A673 (cell line): ENCODE measurements at regions not wholly inside any gene's neighbourhood (a gene's known extent, or its start where the extent isn't known, plus 50 kb on each side); places are given as distances from the start of the nearest gene placed in this dataset.

ENCODE experiments used
- BruUV-seq: library from RNA; stranded (reverse); fragments of 400-500 nt; replicated peaks from 2 replicates; lab custom pipeline; 2021; lab: Mats Ljungman, UMichigan
- CTCF ChIA-PET: fragments of 300-600 bp; sonication (Branson Sonifier 250); formaldehyde crosslinking; loops from one replicate; lab custom pipeline; 2022; ENCODE audit warnings: antibody characterized with exemption; lab: Charles Lee
- POLR2A ChIA-PET: fragments of 300-600 bp; sonication (Branson Sonifier 250); formaldehyde crosslinking; loops from one replicate; lab custom pipeline; 2022; ENCODE audit warnings: antibody characterized with exemption; ENCODE audit not compliant: low non-redundant PET; lab: Charles Lee
- DNase-seq: peaks from one replicate; pipeline ENCODE4 v3.0.0-alpha.2; 2015; ENCODE audit warnings: low spot score
- H3K27ac ChIP-seq: fragments of 200-600 bp; sonication (generic); 2 replicates; pipeline ENCODE4 v1.5.1; 2016; ENCODE audit warnings: mixed run types, low read depth, mild to moderate bottlenecking, mixed read lengths, antibody characterized with exemption, low read length; ENCODE audit not compliant: poor library complexity, severe bottlenecking
- H3K27me3 ChIP-seq: fragments of 200-600 bp; sonication (generic); replicated peaks from 2 replicates; pipeline ENCODE4 v1.6.1; 2017; ENCODE audit warnings: mixed run types, low read depth, mild to moderate bottlenecking, mixed read lengths, antibody characterized with exemption, low read length; ENCODE audit not compliant: insufficient read depth, poor library complexity
- H3K36me3 ChIP-seq: fragments of 200-600 bp; sonication (generic); 2 replicates; pipeline ENCODE4 v1.6.1; 2016; ENCODE audit warnings: mixed run types, mild to moderate bottlenecking, mixed read lengths, antibody characterized with exemption, low read length; ENCODE audit not compliant: insufficient read depth, poor library complexity, severe bottlenecking
- H3K4me1 ChIP-seq: fragments of 200-600 bp; sonication (generic); 2 replicates; pipeline ENCODE4 v1.6.1; 2017; ENCODE audit warnings: mixed run types, mild to moderate bottlenecking, mixed read lengths, antibody characterized with exemption, low read length; ENCODE audit not compliant: insufficient read depth, poor library complexity, severe bottlenecking
- H3K4me3 ChIP-seq: fragments of 200-600 bp; sonication (generic); 2 replicates; pipeline ENCODE4 v1.5.1; 2016; ENCODE audit warnings: low read depth, mixed run types, mild to moderate bottlenecking, mixed read lengths, low read length; ENCODE audit not compliant: poor library complexity, severe bottlenecking
- H3K9me3 ChIP-seq: fragments of 200-600 bp; sonication (generic); 2 replicates; pipeline ENCODE4 v1.6.1; 2016; ENCODE audit warnings: mixed run types, low read depth, mild to moderate bottlenecking, mixed read lengths, antibody characterized with exemption, low read length; ENCODE audit not compliant: poor library complexity, severe bottlenecking
- CTCF ChIP-seq: fragments of 300-800, 200-600 bp; sonication (generic); conservative IDR thresholded peaks from 2 replicates; pipeline ENCODE4 v1.5.1; 2017; ENCODE audit warnings: low read depth, mild to moderate bottlenecking, antibody characterized with exemption, low read length, moderate library complexity, mixed read lengths
- EZH2 ChIP-seq: fragments of 200-600 bp; sonication (generic); IDR thresholded peaks from 2 replicates; pipeline ENCODE4 v1.6.1; 2017; ENCODE audit warnings: borderline replicate concordance, low read depth, mild to moderate bottlenecking, mixed read lengths, antibody characterized with exemption, low read length; ENCODE audit not compliant: poor library complexity, severe bottlenecking
- intact Hi-C: fragments of 100-400 bp; cut with micrococcal nuclease; formaldehyde crosslinking; loops from one replicate; pipeline ENCODE4 v1.10.0; 2022; ENCODE audit not compliant: unreplicated experiment

- no peaks in the 10 kb centered on the region for H3K36me3 ChIP-seq
- H3K4me1 ChIP-seq: no peaks in the 10 kb centered on the region
- BruUV-seq: no TSS peak
- H3K27ac ChIP-seq: no peak overlapping the region
- no peaks in the 10 kb centered on the region for H3K27me3 ChIP-seq
- no peaks in the 10 kb centered on the region for H3K9me3 ChIP-seq
- DNase-seq: no peak
- CTCF ChIA-PET: interaction anchor here (0.7 kb wide), 1 partner anchor 14 kb away, joined by 5 read pairs; no protein-coding TSS in a partner anchor
- TF ChIP-seq CTCF: no peak
- TF ChIP-seq EZH2: no peak
- POLR2A ChIA-PET: interaction anchor here (0.6 kb wide), 1 partner anchor 9 kb away, joined by 9 read pairs; no protein-coding TSS in a partner anchor
- no peak overlapping the region for H3K4me3 ChIP-seq
- intact Hi-C loops: no loop called here
Observed at GRCh38 chr12:116672842-116673516, 64.9 kb downstream of the SPRING1 start.

DNA sequence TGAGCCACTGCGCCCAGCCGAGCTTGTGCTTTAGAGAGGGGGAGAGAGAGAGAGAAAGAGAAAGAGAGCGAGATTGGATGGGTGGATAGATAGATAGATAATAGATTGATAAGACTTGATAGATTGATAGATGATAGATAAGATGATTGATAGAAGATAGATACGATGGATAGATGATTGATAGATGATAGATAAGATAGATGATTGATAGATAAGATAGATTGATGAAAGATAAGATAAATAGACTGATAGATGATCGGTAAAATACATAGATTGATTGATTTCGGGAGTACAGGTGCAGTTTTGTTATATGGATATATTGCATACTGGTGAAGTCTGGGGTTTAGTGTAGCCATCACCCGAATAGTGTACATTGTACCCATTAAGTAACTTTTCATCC, 65.9 kb downstream of the SPRING1 start:
- CTCF ChIA-PET: no interaction called here
- POLR2A ChIA-PET: interaction anchor here (0.6 kb wide), 1 partner anchor 8 kb away, joined by 9 read pairs; no protein-coding TSS in a partner anchor
- Histone ChIP-seq H3K4me3 (no peak overlapping the region), H3K27me3 (no peaks in the 10 kb centered on the region), H3K4me1 (no peaks in the 10 kb centered on the region), H3K36me3 (no peaks in the 10 kb centered on the region), H3K27ac (no peak overlapping the region), H3K9me3 (no peaks in the 10 kb centered on the region)
- no TSS peak for BruUV-seq
- intact Hi-C loops: no loop called here
- no peak for DNase-seq
- TF ChIP-seq EZH2 (no peak), CTCF (no peak)

- Histone ChIP-seq H3K4me3 (no peak overlapping the region), H3K27me3 (no peaks in the 10 kb centered on the region), H3K27ac (no peak overlapping the region), H3K36me3 (no peaks in the 10 kb centered on the region), H3K9me3 (no peaks in the 10 kb centered on the region), H3K4me1 (no peaks in the 10 kb centered on the region)
- BruUV-seq: no TSS peak
- intact Hi-C loops: no loop called here
- ChIA-PET POLR2A (no interaction called here), CTCF (no interaction called here)
- no peak for DNase-seq
- TF ChIP-seq CTCF (no peak), EZH2 (no peak)
Observed at GRCh38 chr12:116670859-116671258, 67.0 kb downstream of the SPRING1 start.
